ENCODE measurements at regions not wholly inside any gene's neighbourhood (a gene's known extent, or its start where the extent isn't known, plus 50 kb on each side); places are given as distances from the start of the nearest gene placed in this dataset.

DNA sequence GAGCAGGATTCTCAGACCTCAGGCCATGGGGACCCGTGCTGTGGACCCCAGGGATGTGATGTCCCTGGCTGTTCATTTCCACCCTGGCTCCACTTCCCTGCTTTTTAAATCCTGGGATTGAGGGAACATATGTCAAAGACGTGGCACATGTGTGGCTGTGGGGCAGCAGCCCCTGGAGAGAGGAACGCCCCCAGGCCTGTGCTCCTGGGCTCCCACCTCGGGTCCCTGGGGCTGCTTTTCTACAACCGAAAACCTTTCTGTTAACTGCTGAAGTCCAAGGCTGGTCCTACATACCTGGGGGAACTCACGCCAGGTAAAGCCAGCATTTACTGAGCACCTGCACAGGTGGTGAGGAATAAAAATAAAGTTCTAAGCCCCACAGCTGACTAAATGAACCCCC is 102.3 kb upstream of the FRMD1 start:
- H3K36me3 ChIP-seq, result no peaks in the 10 kb centered on the region
- no peak for DNase-seq (ENCODE audit: low read depth in 1 of 2, low spot score in 1 of 2)
- no peaks in the 10 kb centered on the region for H3K27me3 ChIP-seq
- H3K4me1 ChIP-seq (ENCODE audit: low read depth), result no peaks in the 10 kb centered on the region
- H3K4me3 ChIP-seq, result no peak overlapping the region
- no peaks in the 10 kb centered on the region for H3K9me3 ChIP-seq (ENCODE audit: low read depth)
- TF ChIP-seq, protein P1, sequence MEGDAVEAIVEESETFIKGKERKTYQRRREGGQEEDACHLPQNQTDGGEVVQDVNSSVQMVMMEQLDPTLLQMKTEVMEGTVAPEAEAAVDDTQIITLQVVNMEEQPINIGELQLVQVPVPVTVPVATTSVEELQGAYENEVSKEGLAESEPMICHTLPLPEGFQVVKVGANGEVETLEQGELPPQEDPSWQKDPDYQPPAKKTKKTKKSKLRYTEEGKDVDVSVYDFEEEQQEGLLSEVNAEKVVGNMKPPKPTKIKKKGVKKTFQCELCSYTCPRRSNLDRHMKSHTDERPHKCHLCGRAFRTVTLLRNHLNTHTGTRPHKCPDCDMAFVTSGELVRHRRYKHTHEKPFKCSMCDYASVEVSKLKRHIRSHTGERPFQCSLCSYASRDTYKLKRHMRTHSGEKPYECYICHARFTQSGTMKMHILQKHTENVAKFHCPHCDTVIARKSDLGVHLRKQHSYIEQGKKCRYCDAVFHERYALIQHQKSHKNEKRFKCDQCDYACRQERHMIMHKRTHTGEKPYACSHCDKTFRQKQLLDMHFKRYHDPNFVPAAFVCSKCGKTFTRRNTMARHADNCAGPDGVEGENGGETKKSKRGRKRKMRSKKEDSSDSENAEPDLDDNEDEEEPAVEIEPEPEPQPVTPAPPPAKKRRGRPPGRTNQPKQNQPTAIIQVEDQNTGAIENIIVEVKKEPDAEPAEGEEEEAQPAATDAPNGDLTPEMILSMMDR (IDR thresholded peaks at IDR 0.05; ENCODE audit: low read depth, low read length), result no peak
- no peak overlapping the region for H3K27ac ChIP-seq

DNA sequence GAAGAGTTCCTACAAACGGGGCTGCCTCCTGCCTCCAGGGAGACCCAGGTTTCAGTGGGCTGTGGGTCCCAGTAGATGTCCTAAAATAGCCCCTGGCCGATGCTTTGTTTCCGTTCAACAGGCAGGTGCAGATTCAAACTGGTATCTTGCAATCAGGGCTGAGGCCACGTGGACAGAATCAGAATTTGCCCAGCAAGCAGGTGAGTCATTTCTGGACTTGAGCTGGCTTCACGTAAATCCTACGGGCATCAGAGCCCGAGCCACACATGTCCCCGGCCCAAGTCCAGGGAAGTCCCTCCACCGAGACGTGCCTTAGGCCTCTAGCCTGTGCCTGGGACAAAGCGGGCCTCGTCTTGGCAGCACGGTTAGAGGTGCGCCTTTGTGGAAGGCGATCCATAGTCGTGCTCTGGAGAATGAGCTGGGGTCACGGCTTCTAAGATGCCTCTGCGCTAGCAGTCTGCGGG is 101.6 kb upstream of the FRMD1 start:
- H3K27me3 ChIP-seq, result no peaks in the 10 kb centered on the region
- H3K9me3 ChIP-seq (ENCODE audit: low read depth), result no peaks in the 10 kb centered on the region
- H3K4me1 ChIP-seq (ENCODE audit: low read depth), result no peaks in the 10 kb centered on the region
- H3K4me3 ChIP-seq, result no peak overlapping the region
- TF ChIP-seq, protein P1 (IDR thresholded peaks at IDR 0.05; ENCODE audit: low read depth, low read length), result no peak
- H3K27ac ChIP-seq, result no peak overlapping the region
- H3K36me3 ChIP-seq, result no peaks in the 10 kb centered on the region
- no peak for DNase-seq (ENCODE audit: low read depth in 1 of 2, low spot score in 1 of 2)

DNA sequence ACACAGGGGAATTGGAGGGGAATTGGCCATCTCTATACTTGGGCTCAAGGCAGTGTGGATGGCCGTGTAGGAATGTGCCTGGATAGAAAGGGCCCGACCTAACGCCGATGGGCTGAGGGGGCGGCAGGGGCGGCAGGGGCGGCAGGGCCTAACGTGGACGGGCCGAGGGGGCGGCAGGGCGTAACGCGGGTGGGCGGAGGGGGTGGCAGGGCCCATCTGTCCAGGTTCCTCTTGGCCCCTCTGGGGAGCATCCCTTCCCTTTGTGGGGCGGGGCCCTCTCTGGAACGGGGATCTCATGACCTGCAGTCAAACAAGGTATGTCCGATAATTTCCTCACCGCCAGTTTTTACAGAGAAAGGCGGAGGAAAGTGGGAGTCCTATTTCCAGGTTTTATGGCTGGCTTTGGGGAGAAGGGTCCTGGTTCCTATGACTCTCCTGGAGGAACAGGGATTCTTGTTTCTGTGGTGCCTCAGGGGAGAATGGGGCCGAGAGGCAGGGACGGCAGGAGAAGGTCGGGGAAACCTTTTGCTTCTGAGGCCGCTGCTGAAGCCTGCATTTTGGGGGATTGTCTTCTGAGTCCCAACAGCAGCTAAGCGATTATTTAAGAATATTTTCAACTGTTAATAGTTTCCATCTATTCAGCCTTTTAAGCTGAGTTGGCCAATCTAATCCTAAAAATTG is 100.8 kb upstream of the FRMD1 start:
- H3K27ac ChIP-seq, result no peak overlapping the region
- no peaks in the 10 kb centered on the region for H3K36me3 ChIP-seq
- TF ChIP-seq, protein P1 (IDR thresholded peaks at IDR 0.05; ENCODE audit: low read depth, low read length), result no peak
- no peaks in the 10 kb centered on the region for H3K27me3 ChIP-seq
- H3K9me3 ChIP-seq (ENCODE audit: low read depth), result no peaks in the 10 kb centered on the region
- H3K4me1 ChIP-seq (ENCODE audit: low read depth), result no peaks in the 10 kb centered on the region
- H3K4me3 ChIP-seq, result no peak overlapping the region
- DNase-seq (ENCODE audit: low read depth in 1 of 2, low spot score in 1 of 2), result no peak

DNA sequence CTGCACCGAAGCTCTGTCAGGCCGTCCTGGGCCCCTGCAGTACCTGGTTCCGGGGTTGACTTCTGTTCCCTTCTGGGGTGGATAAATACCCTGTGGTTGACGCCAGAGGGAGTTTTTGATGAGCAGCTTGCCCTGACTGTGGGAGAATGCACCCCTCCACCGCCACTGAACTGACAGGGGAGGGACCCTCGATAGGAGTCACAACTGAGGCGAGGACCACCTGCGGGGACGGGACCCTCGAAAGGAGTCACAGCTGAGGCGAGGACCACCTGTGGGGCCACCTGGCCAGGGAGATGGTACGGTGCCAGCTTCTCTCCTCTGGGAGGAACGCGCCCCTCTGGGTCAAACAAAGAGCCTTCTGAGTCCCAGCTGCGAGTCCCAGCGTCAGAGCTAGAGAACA is 100.1 kb upstream of the FRMD1 start:
- Histone ChIP-seq H3K4me3 (no peak overlapping the region), H3K27ac (no peak overlapping the region), H3K27me3 (no peaks in the 10 kb centered on the region), H3K4me1 (ENCODE audit: low read depth) (no peaks in the 10 kb centered on the region), H3K9me3 (ENCODE audit: low read depth) (no peaks in the 10 kb centered on the region), H3K36me3 (no peaks in the 10 kb centered on the region)
- TF ChIP-seq, protein P1 (IDR thresholded peaks at IDR 0.05; ENCODE audit: low read depth, low read length), result no peak
- DNase-seq (ENCODE audit: low read depth in 1 of 2, low spot score in 1 of 2), result no peak

DNA sequence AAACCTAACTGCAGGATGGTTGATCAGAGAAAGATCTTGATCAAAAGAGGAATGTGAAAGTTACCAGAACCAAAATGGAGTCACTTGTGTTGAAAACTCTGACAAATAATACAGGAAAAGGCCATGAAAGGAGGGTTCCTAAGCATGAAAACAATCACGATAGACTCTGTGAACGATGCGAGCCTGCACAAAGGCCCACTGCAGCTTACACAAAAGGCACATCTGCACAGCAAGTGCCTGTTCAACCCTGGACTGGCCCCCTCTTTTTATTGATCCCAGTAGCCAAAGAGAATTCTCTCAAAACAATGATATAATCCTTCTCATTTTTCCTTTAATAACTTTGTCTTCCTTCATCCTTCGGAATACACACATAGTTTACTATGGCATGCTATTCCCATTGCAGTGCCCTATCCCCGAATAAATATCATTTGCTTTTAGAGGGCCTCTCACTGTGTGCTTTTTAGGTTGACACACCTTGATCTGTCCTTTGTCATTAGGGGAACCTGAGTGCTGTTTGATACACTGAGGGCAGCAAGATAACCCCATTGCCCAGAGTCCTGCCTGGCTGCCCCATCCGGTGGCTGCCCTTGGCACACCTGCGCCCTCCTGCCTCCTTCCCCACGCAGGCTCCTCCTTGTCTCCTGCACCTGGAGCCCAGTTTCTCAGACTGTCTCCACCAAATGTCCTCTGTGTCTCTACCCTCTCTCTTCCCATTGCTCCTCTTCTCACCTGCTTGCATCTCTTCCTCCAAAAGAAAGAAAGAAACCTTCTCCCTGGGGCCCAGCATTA is 98.3 kb upstream of the FRMD1 start:
- Histone ChIP-seq H3K36me3 (no peaks in the 10 kb centered on the region), H3K27me3 (no peaks in the 10 kb centered on the region), H3K4me3 (no peak overlapping the region), H3K27ac (no peak overlapping the region), H3K4me1 (ENCODE audit: low read depth) (no peaks in the 10 kb centered on the region), H3K9me3 (ENCODE audit: low read depth) (no peaks in the 10 kb centered on the region)
- DNase-seq (ENCODE audit: low read depth in 1 of 2, low spot score in 1 of 2), result no peak
- TF ChIP-seq, protein P1 (IDR thresholded peaks at IDR 0.05; ENCODE audit: low read depth, low read length), result no peak

All from cardiac muscle cell (in vitro differentiated cells and primary cell).